Ammon's horn (tissue), 1 donor: ENCODE measurements at regions not wholly inside any gene's neighbourhood (a gene's known extent, or its start where the extent isn't known, plus 50 kb on each side); places are given as distances from the start of the nearest gene placed in this dataset.

ENCODE experiments used
- DNase-seq: peaks from one replicate; pipeline ENCODE4 v3.0.0-alpha.2; 2016; ENCODE audit warnings: low spot score

DNA sequence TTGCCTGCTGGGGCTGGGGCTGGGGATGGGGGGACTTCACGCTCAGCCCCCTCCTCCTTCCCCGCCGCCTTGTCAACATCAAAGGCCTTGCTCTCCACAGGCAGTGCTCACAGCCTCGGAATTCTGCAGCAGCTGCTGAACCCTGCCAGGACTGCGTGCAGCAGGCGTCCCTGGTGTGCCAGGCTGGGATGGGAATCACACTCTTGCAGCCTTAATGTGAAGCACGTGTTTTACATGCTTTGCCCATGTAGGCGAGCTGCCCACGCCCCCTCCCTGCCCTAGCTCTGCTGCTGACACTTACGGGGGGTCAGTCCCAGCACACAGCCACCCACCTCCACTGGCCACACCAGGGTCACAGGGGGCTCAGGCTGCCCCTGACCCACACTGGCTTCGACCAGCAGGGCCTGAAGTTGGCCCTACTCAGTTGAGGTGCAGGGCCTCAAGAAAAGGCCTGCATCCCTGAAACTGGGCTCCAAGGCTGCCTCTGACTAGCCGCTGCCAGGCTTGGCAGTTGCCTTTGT, 276.2 kb upstream of the RTL1 start:
- DNase-seq = no peak

DNA sequence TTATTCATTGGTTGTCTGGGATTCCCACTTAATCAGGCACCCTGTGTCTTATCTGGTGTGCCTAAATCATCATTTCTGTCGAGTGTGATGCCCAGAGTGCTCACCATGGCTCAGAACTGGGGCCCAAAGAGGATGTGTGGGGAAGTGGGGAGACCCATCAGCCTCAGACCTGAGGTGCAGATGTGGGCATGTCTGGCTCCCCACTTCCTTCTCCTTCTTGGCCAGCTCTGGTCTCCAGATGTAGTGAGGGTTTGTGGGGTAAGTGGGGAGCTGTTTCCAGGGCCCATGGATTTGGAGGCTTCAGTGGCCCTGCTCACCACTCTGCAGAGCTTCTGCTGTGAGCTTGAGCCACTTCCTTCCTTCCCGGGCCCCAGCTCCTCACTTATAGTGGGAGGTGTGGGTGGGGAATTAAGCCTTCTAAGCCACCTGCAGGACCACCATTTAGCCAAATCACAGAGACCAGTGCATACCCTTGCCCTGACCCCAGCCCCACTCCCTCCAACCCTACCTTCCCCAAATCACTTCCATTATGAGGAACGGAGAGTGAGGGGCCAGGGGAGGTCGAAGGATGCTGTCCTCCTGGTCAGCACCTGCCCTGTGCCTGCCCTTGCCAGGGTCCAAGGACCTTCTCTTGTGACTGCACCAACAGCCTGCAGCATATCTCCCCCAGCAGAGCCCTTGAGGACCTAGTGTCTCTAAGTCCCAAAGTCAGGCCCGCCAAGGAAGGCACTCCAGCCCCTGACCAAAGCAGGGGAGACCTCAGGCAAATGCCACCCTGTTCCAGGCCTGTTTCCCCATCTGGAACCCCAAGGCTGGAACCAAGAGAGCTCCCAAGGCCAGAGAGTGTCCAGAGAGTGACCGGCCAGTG, 278.2 kb upstream of the RTL1 start:
- no peak for DNase-seq

DNA sequence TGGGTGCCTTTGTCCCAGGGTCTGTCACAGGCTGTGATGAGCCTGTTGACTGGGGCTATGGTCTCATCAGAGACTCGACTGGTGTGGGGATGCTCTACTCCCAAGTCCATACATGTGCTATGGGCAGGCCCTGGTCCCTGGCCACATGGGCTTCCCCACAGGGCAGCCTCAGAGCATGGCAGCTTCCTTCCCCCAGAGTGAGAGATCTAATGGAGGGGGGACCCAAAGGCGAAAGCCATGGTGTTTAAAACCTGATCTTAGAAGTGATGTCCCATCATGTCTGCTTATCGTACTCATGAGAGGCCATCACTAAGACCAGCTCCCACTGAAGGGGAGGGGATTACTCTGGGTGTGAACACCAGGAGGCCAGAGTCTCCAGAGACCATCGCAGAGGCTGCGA, 279.0 kb upstream of the RTL1 start:
- no peak for DNase-seq

DNA sequence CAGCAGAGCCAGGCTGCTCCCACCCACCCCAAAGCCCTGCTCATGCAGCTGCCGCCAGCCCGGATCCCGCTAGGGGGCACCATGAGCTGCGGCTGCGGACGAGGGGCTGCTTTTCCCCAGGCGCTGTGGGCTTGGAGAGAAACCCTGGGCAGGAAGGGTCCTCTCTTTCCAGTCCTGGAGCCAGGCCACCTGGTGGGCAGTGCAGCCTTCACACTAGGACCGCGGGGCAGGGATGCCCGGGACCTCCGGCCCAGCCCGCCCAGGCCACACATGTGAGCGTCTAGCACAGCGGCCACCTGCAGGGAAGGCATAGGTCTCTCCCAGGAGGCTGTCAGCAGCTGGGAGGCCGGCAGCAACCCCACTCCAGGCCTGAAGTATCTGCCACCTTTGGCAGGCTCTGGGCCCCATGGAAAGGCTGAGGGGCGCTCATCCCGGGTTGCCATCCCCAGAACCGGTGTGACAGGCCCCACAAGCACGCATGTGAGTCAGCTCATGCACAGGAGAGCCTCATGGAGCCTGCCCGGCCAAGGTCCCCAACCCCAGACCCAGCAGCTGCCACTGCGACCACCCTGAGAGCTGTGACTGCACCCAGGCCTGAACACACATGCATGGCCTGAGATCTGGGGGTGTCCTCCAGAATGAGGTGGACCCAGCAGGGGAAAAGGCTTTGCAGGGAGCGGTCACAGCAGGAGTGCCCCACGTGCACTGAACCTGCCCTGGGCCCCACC, 280.0 kb upstream of the RTL1 start:
- DNase-seq = no peak

DNA sequence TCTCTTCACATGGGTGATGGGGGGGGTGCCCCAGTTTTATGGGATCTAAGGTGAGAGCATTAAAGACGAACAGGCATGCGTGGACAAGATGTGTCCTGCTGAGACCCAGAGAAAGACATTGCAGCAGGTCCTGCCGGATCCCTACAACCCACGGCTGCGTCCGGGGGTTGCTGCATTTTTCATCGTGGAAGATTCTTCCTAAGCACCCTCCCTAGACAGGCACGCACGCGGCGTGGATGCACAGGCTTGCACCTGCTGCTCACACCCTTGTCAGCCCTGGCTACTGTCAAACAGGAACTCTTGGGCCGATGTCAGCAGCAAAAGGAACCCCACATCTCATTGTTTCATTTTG, 280.6 kb upstream of the RTL1 start:
- DNase-seq = no peak

DNA sequence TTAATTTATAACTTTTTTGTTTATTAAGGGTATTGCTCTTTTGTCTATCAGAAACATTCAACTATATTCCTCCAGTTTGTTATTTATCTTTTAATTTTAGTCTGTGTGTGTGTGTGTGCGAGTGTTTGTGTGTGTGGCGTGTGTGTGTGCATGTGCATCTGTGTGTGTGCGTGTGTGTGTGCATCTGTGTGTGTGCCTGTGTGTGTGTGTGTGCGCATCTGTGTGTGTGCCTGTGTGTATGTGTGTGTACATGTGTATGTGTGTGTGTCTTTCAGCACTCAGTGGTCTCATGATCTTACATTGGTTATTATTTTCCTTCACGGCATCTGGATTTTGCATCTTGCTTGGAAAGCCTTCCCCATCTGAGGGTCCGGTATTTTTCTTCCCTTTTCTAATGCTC, 281.1 kb upstream of the RTL1 start:
- no peak for DNase-seq

DNA sequence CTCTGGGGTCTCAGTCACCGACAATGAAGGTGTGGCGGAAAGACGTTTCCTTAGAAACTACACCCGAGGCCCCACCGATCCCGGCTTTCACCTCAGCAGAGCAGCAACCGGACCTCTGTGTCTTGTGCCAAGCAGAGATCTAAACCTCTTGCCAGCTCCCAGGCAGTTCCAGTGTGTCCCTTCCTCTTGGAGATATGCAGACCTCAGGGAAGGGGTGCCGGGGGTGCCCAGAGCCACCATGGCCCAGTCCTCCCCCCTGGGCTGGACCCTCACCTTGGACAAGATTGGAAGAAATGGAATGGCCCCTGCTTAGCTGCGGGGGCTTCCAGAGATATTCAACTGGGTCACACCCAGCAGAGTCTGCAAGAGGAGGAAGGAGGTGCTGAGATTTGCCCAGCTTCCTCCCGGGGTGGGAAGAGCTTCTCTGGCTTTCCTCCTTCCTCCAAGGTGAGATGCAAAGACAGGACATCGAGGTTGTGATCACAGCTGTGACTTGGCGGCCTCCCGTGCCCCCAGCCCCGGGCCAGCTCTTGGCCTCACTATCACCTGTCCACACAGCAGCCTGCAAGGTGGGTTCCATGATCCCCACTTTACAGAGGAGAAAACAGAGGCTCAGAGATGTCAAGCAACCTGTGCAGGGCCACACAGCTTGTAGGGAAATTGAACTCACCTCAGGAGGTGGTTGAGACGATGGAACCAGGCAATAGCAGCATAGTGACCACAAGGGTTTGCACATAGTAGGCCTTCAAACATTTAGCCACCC, 281.7 kb upstream of the RTL1 start:
- DNase-seq = no peak

DNA sequence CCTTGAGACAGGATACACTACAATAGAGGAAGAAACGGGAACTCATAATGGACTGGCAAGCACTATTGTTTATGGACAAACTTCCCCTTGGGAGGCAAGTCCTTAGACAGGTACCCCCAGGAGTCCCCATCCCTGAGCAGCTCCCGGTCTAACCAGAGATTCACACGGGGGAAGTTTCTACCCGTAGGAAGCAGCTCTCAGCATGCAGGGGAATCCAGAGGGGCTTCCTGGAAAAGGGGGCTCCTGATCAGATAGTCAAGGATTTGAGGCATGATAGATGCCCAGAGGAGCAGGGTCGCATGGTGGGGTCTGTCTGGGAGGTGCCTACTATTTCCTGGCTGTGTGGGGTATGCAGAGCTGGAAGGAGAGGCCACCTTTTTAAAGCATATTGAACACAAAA, 282.4 kb upstream of the RTL1 start:
- no peak for DNase-seq

DNA sequence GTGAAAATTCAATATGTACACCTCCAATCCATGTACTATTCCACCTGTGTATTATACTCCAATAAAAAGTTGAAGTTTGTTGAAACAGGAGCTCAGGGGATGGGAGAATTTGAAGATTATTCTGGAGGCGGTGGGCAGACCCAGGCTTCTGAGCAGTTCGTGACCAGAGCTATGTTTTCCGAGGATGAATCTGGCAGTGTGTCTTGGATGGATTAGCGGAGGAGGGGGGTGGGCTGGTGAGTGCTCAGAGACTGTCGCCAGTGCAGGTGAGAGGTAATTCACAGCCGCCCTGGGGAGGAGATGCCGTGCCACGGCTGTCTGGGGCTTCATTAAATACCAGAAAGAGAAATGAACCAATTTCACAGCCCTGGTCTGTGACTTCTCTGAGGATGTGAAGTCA, 283.0 kb upstream of the RTL1 start:
- no peak for DNase-seq

DNA sequence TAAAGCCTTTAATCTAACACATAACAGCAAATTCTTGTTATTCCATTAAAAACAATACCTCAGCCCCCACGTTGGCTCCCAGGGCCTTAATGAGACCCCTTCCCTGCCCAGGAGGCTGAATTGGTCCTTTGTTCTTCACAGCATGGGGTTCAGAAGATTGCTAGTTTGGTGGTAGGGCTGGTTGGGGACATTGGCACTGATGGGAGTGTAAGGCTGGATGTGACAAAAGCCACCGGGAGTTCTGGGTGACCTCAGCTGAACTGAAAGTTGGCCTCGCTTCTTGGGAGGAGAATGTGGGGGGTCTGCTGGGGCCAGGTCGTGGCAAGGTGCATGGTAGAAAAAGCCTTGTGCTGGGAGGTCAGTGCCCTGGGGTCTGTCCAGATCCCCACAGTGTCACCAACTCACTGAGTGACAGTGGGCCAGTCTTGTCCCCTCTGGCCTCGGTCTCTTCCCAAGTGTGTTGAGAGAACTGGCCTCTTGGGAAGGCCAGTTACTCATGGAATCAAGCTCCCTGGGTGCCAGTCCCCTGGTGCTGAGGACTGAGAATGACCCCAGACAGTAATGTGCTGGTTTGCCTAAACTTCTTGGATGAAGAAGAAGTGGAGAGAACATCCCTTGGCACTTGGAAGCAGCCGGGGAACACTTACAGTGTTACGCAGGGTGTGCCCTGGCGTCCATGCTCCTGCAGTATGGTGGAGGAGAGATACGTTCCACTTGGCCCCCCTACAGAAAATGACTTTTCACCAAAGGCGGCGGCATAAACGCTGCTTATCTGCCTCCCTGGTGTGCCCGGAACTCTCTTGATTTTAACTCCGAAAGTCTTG, 283.7 kb upstream of the RTL1 start:
- no peak for DNase-seq

DNA sequence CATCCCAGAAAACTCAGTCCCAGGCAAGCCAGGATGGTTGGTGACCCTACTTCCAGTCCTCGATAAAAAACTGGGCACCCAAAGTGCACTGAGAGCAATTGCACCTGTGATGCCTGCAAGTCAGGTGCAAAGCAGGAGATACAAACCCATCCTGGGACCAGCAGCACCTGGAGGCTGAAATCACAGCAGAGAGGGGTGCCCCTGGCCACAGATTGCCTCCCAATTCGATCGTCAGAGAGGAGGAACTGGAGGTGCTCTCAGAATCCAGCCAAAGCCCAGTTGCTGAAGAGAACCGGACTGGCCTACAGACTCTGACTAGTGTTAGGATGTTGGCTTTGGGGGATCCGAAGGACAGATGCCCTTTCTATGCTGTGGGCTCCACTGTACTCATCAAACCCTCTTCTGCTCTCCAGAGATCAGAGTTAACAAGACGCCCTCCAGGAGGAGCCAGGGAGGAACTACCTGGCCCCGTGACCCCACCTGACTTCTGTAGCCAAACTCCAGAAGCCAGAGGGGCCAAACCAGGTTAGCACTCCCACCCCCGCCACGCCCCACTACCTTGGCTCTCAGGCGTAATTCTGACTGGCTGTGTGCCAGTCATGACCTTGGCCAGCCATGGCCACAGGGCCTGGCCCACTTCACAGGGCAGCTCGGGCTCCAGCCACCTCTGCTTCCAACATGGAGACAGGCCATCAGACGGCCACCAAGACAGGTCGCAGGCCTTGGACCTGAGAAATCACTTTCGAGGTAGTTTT, 284.5 kb upstream of the RTL1 start:
- no peak for DNase-seq

DNA sequence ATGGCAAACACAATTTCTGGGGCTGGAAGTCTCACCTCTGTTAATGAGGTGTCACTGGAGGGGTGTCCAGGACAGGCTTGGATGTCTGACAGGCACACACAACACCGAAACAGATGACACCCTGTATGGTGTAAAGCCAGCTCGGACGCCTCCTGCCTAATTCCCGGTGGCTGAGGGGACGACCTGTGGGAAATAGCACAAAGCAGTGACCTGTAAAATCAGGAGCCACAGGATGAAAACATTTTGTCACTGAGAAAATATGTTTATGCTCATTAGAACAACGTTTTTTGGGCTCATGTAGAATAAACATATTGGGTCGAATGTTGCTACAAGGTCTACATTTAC, 285.0 kb upstream of the RTL1 start:
- no peak for DNase-seq

DNA sequence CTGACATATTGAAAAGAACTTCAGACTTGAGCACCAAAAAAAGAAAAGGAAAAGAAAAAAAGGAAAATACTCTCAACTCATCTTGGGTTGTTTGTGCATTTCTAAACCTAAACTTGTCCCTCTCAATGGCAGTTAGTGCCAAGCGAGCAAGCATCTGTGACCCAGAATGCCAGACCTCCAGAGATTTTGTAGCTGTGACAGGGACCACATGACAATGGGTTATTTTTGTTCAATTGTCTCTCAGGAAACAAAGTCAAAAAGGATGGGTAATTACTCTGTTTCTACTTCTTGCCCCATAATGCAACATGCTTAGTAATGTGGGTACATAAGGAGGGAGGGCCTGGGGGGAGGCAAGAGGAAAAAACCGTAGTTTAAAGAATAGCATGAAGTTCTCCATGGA, 285.7 kb upstream of the RTL1 start:
- no peak for DNase-seq

DNA sequence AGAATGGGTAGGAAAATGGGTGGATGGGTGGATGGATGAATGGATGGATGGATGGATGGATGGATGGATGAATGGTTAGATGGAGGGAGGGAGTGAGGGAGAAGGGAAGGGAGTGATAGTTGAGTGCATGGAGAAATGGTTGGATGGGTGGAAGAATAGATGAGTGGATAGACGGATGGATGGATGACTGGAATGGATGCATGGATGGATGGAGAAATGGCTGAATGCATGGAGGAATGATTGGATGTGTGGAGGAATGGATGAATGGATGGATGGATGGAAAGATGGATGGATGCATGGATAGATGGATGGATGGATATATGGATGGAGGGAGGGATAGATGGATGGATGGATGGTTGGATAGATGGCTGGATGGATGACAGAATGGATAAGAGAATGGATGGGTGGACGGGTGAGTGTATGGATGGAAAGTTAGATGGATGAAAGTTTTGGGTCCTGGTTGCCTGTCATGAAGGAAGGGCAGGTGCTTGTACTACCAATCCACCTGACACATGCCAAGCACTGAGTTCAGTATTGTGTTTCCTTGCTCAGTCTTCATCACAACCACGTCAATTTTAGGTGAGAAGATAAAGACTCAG, 286.5 kb upstream of the RTL1 start:
- no peak for DNase-seq

DNA sequence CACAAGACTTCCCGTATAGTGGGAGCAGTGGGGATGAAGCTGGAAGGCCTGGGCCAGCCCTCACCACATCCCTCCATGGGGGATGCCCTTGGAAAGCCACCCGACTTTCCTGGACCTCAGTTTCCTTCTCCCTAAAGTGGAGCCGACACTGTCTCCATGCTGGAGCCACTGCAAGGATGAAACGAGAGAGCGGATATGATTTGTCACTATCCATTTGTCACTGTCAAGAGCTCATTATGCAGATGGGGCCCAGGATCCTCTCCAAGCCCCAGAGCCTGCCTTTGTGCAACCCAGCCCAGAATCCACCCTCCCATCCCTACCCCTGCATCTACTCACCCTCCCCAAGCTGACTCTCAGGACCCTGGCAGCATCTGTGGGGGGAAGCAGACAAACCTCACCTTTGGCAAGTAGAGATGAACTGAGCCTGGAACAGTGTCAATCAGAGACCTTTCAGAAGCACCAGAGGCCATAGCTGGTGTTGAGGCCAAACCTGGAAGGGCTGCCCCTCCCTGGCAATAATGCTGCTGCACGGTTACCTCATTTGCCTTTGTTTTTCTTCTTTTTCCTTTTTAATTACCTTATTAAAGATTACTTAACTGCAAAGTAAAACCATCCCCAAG, 287.7 kb upstream of the RTL1 start:
- no peak for DNase-seq

DNA sequence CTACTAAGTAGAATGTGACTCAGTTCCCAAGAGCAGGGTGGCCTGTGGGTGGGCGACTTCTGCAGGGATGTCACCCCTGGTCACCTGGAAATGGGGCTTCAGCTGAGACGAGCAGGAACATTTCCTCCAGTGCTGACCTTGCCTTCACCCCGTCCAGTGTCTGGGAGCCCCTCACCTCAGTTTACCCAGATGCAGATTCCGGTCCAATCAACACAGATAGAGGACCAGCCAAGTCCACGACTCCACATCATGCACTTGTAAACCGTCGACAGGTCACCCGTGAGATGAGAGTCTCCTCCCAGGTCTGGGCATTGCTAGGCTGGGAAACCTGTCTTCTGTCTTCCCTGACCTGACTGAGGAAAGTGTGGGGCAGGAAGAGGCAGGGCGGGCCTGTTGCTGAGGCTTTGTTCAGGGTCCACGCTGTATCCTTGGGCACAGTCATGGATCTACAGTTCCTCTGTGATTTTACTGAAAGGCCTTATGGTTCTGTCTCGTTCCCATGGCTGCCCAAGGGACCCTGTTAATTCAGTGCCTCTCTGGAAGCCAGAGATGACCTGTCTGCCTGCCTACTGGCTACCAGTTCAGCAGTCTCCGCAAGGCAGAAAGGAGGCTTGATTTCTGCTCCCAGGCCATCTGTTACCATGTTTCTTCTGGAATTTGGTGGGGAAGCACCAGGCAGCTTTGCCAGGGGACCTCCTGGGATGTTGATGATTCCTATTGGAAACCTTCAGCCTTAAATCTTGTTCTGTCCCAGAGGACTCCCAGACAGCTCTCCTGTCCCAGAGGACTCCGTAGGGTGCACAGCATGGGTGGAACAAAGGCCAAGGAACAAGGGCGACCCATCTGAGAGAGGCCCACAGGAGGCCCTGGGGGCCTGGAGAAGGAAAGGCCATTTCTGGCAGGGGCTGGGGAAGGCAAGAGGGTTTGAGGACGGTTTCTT, 288.5 kb upstream of the RTL1 start:
- no peak for DNase-seq

DNA sequence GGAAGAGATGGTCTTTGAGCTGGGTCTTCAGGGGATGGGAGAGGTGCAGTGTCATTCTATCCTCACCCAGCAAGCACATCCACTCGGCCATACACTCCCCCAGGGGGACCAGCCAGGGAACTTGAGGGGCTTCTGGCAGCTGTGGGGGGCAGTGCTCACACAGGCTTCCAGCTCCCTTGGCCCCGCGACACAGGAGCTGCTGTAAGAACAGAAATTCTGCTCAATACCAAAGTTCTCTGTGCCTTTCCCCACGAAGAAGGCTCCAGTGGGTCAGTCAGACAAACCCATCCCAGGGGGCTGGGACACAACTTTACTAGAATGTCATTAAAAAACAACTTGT, 289.1 kb upstream of the RTL1 start:
- no peak for DNase-seq

DNA sequence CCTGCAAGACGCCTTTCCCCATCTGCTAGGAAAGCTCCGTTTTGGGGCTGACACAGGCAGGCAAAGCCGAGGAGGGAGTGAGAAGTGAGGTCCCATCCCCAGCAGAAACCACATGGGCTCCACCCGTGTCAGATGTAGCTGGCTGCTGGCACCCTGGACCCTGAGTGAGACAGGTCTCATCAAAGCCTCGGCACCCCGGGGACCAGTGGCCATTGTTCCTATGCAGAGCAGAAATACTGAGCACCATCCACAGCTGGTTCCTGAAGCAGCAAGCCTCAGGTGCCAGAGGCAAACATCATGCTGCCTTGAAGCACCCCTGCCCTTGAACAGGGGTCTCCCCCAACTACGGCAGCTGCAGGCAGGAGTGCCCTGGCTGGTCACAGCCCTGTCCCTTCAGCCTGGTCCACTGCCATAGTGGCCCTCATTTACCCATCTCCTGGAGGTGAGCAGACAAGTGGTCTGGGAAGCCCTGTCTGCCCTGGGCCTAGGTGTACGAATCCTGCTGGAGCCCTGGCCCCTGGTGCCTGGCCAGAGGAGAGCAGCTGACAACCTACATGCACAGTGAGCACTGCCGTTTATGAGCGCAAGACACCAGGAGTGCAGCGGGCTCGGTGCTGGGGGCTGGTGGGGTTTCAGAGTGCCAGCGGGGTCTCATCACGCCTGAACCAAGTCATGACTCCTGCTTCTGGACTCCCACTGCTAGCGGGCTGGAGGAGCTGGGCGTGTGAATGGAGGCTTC, 289.8 kb upstream of the RTL1 start:
- no peak for DNase-seq
